Globus pallidus (tissue), 1 donor: ENCODE measurements at regions not wholly inside any gene's neighbourhood (a gene's known extent, or its start where the extent isn't known, plus 50 kb on each side); places are given as distances from the start of the nearest gene placed in this dataset.

Experiments used
- DNase-seq: peaks from one replicate; pipeline ENCODE4 v3.0.0-alpha.2; 2015; ENCODE audit warnings: low spot score

DNA sequence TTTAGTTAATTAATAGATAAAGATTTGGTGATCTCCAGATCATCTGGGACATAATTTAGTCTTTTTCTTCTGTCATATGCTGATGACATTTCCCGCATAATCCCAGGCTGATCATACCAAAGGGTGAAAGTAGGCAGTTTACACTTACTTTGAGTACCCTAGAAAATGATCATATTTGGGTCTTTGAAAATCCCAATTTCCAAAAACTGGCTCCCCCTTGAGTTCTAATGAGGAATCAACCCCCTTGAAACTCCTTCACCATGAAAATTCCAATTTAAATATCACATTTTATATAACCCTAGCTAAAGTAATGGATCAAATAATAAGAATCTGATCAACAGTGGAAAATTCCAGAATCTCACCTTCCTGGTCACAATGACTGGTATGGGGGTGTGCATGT lies 223.4 kb downstream of the NAF1 start:
- no peak for DNase-seq

DNA sequence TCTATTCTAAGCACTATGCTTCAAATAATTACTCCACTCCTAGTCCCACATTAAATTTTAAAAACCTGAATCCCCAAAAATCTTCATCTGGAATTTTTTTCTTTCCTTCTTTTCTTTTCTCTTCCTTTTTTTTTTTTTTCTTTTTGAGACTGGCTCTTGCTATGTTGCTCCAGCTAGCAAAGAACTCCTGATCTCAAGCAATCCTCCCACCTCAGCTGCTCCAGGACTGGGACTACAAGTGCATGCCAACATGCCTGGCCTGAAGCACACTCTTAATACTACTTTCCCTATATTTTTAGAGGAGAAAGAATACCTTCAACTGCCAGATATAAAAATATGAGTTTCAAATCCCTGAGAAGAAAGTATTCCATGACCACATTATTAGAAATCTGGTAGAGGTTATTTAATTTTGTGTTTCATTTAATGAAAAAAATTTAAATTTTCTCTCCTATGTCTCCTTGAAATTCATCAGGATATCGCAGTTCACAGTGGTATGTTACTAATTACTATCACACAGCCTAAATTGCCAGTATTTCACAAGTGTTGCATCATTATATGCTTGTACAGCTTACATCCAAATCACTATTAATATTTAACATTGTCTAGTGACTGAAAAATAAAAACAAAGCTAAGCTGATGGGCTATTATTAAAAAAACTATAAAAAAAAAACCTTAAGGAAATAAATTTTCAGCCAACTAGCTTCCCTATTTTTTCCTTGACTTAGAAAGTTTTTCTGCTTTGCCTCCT lies 227.8 kb downstream of the NAF1 start:
- DNase-seq: no peak

DNA sequence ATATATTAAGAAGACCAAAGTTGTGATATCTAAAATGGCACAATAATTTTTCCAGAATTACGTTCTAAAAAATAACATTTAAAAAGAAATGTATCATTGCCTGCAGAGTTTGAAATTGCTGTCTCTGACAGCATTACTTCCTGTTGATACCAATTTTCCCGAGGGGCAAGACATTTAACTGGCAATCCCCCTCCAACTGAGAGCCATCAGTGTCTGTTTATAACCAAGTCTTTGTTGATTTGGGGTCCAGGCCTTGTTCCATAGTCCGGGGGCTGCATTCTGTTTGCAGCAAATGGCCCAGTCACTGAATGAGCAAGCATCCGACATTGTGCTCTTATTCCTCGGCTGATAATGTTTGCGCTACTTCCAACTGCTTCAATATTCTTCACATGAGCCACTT lies 231.5 kb downstream of the NAF1 start:
- DNase-seq: no peak

DNA sequence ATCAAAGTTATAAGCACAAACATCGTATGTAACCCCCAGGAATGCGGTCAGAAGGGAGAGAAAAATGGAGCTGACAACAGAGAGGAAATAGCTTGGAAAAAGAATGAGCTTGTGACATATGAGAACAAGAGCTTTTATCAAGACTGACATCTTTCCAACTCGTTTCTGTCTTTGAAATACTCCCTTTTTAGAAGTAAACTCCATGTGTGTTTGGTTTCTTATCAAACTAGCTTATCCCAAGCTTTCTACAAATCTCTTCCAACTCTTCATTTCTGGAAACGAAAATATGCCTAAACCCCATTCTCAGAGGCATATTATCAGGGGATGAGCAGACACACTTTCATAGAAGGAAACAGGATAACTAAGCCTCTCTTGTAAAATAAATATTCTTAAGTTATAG lies 235.4 kb downstream of the NAF1 start:
- DNase-seq: no peak

DNA sequence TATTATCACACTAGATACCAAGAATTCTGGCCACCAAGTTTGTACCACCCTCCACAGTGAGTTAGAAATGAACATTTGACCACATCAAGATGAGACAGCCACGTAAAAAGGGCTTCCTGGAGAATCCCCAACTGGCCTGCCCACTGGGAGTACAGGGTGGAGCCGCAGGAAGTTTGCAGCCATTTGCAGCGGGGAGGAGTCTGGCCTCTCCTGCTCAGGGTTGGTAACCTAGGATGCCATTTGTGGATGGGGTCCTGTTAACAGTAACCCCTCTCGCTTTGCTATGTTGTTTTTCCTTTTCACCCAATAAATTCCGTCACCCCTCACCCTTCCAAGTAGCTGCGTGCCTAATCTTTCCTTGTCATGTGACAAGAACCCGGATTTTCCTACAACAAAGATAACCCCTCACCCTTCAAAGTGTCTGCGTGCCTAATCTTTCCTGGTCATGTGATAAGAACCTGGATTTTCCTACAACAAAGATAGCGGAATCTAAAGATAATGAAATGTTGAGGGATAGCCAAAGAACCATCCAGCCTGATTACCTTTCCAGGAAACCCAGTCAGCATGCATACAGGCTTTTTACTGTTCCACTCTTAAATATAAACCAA lies 245.4 kb downstream of the NAF1 start:
- DNase-seq: no peak

DNA sequence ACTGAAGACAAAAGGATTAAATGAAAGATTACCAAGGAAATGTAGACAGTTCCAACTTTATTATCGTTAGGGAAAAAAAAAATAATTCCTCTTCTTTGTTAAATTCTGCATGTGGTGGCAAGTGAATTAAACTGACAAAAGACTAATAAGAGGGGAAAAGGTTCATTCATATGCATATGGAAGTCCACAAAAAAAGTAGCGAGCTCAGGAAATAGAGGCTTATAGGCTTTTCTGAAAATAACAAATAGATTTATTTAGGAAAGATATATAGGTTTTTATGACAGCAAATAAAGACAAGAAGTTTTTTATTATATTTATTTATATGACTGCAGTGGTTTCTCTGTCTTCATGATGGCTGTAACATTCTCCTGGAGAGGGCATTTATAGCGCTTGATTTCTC lies 246.0 kb downstream of the NAF1 start:
- no peak for DNase-seq

DNA sequence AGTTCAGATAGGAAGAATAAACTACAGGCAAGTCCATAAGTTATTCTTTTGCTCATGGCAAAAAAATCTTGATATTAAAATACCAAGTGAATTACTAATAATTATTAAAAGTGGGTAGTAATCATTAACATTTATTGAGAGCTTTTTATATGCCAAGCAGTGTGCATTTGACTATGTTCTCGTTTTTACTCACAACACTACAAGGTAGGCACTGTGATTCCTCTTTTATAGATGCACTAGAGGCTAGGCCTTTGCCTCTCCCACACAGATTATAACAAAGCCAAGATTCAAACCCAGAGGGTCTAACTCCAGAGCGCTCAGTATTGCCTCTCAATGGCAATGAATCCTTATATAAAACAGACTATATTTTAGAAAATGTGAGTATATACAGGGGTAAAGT lies 254.2 kb downstream of the NAF1 start:
- DNase-seq: no peak

DNA sequence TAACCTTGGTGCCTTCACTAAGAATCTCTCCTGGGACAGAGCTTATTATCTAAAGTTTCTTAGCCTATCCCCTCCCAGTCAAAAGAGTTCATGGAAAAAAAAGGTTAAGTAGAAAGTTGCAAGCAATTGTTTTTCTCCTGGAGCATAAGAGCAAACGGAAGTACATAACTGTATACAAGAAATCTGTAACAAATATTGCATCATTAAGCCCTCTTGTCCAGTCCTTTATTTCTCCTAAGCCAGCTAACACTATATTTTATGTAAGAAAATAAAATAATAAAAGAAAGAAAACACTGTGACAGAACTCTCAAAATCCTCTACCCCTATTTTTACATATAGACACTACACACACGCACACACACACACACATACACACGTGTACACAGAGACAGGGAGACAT lies 255.3 kb downstream of the NAF1 start:
- no peak for DNase-seq

DNA sequence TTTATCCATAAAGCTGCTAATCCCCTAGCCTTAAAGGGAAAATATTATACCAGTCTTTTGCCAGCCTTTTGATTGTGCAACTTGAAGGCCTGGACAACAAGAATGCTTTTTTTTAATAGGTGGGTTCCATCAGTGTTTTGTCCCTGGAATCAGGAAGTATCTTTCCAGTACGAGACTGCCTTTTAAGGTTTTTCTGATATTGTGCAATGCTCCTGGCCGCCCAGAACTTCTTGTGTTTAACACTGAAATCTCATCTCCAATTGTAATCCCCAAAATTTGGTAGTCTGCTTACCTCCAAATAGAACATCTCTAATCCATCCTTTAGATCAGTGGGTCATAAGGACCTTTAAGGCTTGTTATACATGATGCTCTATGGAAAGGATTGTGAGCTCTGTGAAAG lies 256.7 kb downstream of the NAF1 start:
- no peak for DNase-seq

DNA sequence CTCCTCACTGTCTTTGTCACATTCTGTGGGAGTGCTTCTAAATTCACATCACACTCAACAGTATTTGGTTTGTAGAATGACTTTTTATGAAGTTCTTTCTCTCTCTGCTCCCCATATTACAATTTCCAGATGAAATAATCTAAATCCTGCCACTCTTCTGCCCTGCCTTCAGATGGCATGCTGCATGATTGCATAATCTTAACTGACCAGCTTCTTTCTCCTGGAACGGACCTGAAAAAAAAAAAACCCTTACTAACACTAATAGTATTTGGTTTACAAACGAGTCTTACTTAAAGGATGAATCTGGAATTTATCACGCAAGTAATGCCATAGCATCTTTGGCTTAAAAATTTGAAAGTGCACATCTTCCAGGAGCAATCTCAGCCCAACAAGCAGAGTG lies 272.3 kb downstream of the NAF1 start:
- DNase-seq: no peak

DNA sequence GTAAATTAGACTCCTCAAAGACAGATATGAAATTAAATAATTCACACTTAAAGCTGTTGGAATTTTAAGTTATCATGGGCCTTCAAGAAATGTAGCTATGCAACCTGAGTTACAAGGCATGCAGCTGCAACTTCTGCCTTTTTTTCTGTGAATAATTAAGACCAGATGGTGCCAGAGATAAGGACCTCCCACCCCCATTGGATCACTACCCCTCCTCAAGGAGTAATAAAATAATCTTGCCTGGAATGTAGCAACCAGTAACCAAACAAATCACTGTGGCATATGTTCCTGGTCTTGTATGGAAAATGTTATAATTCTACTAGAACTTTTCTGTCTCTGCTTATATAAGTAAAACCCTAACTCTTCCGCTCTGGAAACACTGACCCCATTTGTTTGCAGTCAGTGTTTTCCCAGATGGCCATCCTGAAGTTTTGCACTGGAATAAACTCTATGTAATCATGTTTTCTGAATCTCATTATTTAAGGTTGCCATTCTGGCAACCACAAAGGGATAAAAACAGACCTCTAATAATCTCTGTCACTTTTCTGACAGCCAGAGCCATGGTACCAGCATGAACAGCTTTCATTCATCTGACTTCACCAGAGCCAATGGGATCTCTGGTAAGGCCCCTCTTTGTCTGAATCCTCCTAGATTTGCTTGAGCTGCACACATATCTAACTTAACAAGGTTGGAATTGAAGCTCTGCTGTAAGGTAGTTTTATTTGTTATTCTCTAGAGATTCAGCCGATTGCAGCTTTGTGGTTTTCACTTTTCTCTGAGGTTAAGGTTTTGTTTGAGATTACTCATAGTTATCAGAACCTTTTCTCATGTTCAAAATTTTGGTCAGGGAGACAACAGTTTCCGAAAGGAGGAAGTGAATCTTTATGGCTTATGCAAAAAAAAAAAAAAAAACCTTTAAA lies 274.6 kb downstream of the NAF1 start:
- DNase-seq: no peak

DNA sequence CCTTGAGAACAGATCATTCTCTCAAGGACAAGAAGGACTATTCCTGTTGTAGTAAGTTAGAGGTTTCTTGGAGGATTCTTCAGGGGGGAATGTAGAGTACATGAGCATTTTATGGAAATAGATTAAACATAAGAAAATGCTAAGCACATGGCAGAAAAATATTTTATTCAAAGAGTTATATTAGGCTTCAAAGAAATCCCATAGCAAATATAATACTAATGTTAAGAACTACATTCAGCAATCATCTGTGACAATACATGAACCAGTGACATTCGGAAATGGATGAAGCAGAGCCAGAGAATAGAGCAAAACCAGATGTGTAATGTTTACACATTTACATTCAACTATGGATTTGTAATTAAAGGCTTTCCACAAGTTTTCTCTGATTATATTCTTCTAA lies 288.6 kb downstream of the NAF1 start:
- DNase-seq: no peak

DNA sequence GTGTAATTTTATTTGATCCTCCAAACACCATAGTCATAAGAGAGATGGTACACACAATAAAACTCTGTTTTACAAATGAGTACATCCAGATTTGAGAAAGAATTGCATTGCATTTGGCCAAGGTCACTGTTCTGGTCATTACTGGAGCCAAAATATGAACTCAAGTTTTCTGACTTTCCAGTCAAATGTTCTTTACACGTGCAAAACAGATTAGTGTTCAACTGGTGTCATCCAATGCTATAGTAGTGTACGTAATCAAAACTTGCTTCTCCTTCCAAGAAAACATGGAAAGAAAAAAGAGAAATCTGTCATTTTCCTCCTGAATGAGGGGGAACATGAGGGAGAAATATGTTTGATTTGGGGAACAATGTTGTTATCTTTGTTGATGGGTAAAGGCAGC lies 291.9 kb downstream of the NAF1 start:
- DNase-seq: no peak

DNA sequence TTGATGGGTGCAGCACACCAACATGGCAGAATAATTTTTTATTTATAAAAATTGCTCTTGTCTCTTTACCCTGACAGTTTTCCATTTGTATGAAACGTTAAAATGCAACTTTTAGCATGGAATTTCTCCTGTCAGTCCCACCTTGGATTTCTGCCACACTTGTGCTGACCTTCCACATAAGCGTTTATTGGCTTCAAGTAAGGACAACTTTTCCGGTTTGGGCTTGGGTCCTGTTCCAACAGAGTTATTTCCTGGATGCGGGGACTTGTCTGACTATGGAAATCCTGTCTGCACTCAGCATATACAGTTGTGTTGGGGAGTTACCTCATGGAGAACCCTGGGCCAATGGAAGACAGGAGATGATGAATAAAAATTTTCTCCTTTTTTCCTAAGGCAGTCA lies 294.7 kb downstream of the NAF1 start:
- DNase-seq: no peak

DNA sequence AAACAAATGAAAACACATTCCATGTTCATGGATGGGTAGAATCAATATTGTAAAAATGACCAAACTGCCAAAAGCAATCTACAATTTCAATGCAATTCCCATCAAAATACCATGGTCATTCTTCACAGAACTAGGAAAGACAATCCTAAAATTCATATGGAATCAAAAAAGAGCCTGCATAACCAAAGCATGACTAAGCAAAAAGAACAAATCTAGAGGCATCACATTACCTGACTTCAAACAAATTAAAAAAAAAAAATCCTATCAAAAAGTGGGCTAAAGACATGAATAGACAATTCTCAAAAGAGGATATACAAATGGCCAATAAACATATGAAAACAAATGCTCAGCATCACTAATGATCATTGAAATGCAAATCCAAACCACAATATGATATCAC lies 297.5 kb downstream of the NAF1 start:
- no peak for DNase-seq

DNA sequence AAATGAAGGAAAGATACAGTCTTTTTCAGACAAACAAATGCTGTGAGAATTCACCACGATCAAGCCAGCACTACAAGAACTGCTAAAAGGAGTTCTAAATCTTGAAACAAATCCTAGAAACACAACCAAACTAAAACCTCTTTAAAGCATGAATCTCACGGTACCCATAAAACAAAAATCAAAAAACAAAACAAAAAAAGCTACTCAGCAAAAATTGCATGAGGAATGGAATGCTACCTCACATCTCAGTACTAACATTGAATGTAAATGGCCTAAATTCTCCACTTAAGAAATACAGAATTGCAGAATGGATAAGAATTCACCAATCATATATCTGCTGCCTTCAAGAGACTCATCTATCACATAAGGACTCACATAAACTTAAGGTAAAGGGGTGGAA lies 300.1 kb downstream of the NAF1 start:
- no peak for DNase-seq

DNA sequence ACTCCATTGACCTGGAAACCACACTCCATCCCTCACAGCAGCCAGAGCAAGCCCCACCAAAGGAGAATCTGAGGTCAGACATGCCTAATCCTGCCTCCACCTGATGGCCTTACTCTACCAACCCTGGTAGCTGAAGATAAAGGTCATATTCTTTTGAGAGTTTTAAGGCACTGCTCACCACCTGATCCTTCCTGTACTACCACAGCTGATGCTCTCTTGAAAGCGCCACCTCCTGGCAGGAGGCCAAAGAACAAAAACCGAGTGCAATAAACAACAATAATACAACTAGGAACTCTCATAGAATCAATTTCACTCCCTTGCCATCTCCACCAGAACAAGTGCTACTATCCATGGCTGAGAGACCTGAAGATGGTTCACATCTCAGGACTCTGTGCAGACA lies 301.6 kb downstream of the NAF1 start:
- no peak for DNase-seq

DNA sequence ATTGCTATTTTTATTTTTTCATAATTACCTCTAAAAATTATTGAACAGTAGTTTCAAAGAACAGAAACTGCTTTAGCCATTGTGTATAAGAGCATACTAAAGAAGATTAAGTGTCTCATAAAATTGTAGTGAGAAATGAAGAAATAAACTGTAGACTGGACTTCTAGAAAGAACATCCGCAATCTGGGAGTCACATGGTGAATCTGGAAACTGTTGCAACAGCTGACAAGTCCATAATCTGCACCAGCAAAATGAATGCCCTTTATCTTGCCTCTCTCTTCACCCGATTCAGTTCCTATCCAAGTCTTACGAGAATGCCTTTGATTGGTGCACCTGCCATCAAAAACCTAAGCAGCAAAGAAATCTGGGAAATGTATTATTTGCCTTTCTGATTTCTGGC lies 312.9 kb downstream of the NAF1 start:
- DNase-seq: no peak

DNA sequence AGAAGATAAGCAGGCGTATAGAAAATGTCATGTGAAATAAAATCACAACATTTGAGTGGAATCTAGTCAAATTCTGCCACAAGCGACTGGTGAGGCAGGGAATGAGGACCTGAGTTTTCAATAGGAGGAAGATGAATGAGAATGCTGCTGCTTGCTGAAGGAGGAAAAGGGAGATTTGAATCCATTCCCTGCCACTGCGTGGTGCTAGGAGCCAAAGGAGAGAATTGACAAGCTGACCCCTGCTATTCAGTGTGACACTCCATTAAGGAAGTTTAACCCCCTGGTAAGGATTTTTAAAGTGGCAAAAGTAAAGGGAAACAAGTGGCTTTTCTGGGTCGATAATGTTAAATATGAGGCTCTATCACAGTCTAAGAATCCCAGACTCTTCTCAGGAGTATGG lies 314.0 kb downstream of the NAF1 start:
- DNase-seq: no peak

DNA sequence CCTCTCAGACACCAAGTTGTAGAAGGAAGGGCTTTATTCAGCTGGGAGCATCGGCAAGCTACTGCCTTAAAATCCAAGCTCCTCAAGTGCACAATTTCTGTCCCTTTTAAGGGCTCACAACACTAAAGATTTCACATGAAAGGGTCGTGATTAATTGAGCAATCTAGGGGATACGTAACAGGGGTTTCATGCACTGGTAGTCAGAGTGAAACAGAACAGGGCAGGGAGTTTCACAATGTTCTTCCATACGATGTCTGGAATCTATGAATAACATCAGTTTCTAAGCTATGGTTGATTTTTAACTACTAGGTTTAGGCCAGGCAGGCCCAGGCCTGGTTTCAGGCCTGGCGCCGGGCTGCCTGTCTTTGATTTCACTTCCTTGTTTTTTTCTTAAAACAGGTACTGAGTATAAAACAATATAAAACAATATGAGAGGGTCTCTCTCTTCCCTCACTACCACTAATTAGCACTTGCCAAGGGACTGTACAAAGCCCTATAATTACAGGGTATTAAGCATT lies 315.4 kb downstream of the NAF1 start:
- peak; percentile 52 for DNase-seq

DNA sequence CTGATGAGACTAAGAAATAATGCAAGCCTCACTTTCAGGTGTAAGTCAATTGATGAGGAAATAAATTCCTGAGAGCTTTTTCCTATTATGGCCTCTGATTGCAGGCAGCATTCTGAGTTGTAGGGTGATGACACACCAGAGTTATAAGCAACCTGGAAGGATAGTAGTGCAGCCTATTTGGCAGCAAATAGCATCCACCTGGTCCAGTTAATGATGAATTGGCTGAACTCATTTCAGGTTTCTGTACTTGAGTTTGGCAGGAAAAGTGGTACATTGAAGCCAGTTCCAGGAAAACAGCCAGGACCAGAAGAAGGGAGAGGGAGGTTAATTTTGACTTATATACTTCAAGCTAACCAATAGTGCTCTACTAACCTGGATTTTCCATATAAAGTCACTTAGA lies 316.8 kb downstream of the NAF1 start:
- DNase-seq: no peak

DNA sequence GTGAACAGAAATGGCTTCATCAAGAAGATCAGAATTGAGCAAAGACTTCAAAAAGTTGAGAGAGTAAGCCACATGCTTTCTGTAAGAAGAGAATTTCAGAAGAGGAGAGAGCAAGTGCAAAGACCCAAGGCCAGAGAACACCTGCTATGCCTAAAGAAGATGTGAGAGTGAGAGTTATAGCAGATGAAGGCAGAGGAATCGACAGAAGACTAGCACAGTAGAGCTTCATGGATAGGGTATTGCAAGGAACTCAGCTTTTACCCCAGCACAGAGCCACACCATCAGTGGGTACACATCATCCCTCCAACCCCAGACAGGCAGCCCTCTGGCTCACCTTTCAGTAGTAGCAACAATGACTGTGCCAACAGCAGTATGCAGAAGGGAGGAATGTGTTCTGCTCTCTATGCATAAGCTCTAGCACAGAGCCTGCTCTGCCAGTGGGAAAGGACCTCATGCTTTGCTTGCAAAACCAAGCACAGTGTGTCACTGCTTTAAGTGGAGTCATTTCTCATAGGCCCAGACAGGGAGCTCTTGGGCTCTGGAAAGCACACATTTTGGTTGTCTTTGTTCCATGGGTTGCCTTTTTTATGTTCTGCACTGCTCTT lies 318.6 kb downstream of the NAF1 start:
- no peak for DNase-seq
